Fibroblast of lung (primary cell): ENCODE measurements at regions not wholly inside any gene's neighbourhood (a gene's known extent, or its start where the extent isn't known, plus 50 kb on each side); places are given as distances from the start of the nearest gene placed in this dataset.

Source experiments
- DNase-seq, 2 donors: peaks; one replicate each; pipeline versions ENCODE4 v3.0.0 to v3.0.0-alpha.2; 2010; ENCODE audit warnings: low read depth in 2 of 2
- H2AFZ ChIP-seq: 2 replicates; pipeline ENCODE4 v1.5.1; 2012; ENCODE audit warnings: low read length, control low read depth, inconsistent platforms
- H3K27ac ChIP-seq: 2 replicates; pipeline ENCODE4 v1.5.1; 2011; ENCODE audit warnings: low read length, control low read depth; ENCODE audit not compliant: insufficient read depth
- H3K27me3 ChIP-seq: 2 replicates; pipeline ENCODE4 v1.5.1; 2011; ENCODE audit warnings: mild to moderate bottlenecking, low read length; ENCODE audit not compliant: control insufficient read depth, insufficient read depth
- H3K36me3 ChIP-seq: 2 replicates; pipeline ENCODE4 v1.5.1; 2011; ENCODE audit warnings: low read length; ENCODE audit not compliant: control insufficient read depth, insufficient read depth
- H3K4me1 ChIP-seq: 2 replicates; pipeline ENCODE4 v1.5.1; 2011; ENCODE audit warnings: low read length; ENCODE audit not compliant: control insufficient read depth, insufficient read depth; ENCODE audit errors: extremely low read depth
- H3K4me2 ChIP-seq: 2 replicates; pipeline ENCODE4 v1.5.1; 2011; ENCODE audit warnings: low read length, control low read depth; ENCODE audit not compliant: insufficient read depth; ENCODE audit errors: extremely low read depth
- H3K4me3 ChIP-seq, 4 experiments: fragments of 200-600 bp in 1 of 4; sonication (generic) in 1 of 4; replicated peaks in 1 of 4; 2 replicates each; pipeline ENCODE4 v1.5.1; 2011 to 2016; ENCODE audit warnings: low read length in 4 of 4, low read depth in 3 of 4, mild to moderate bottlenecking in 3 of 4, control low read depth in 2 of 4, inconsistent platforms in 1 of 4, mixed read lengths in 1 of 4; ENCODE audit not compliant: insufficient read depth in 1 of 4; ENCODE audit errors: control extremely low read depth in 1 of 4
- H3K79me2 ChIP-seq: 2 replicates; pipeline ENCODE4 v1.5.1; 2012; ENCODE audit warnings: mild to moderate bottlenecking, low read length, inconsistent platforms; ENCODE audit not compliant: control insufficient read depth, insufficient read depth
- H3K9ac ChIP-seq: 2 replicates; pipeline ENCODE4 v1.5.1; 2011; ENCODE audit warnings: mild to moderate bottlenecking, low read length, control low read depth; ENCODE audit not compliant: insufficient read depth
- H3K9me3 ChIP-seq: 2 replicates; pipeline ENCODE4 v1.5.1; 2012; ENCODE audit warnings: low read depth, low read length; ENCODE audit not compliant: control insufficient read depth, insufficient read depth
- H4K20me1 ChIP-seq: 2 replicates; pipeline ENCODE4 v1.5.1; 2011; ENCODE audit warnings: low read length; ENCODE audit not compliant: control insufficient read depth, insufficient read depth; ENCODE audit errors: extremely low read depth
- EZH2 ChIP-seq: IDR thresholded peaks from 2 replicates; pipeline ENCODE4 v1.5.1; 2012; ENCODE audit warnings: low read length, control low read depth, mild to moderate bottlenecking; ENCODE audit errors: missing control alignments
- TF ChIP-seq, protein P1 (sequence below), 2 donors: IDR thresholded peaks in 1 of 2; conservative IDR thresholded peaks in 1 of 2; 1 replicate in 1 of 2; 2 replicates in 1 of 2; pipeline ENCODE4 v1.5.1; 2011 to 2012; ENCODE audit warnings: low read length in 2 of 2, control low read depth in 1 of 2, inconsistent platforms in 1 of 2, low read depth in 1 of 2, mild to moderate bottlenecking in 1 of 2

- DNase-seq, result no peak
- Histone ChIP-seq H3K27me3 (no peaks in the 10 kb centered on the region), H3K4me1 (no peaks in the 10 kb centered on the region), H4K20me1 (no peaks in the 10 kb centered on the region), H3K27ac (no peak overlapping the region), H3K4me3 (no peak overlapping the region), H2AFZ (no peak overlapping the region), H3K9me3 (no peaks in the 10 kb centered on the region), H3K79me2 (no peaks in the 10 kb centered on the region), H3K9ac (no peak overlapping the region), H3K36me3 (no peaks in the 10 kb centered on the region), H3K4me2 (no peak overlapping the region)
- TF ChIP-seq EZH2, result no peak
- TF ChIP-seq, protein P1, sequence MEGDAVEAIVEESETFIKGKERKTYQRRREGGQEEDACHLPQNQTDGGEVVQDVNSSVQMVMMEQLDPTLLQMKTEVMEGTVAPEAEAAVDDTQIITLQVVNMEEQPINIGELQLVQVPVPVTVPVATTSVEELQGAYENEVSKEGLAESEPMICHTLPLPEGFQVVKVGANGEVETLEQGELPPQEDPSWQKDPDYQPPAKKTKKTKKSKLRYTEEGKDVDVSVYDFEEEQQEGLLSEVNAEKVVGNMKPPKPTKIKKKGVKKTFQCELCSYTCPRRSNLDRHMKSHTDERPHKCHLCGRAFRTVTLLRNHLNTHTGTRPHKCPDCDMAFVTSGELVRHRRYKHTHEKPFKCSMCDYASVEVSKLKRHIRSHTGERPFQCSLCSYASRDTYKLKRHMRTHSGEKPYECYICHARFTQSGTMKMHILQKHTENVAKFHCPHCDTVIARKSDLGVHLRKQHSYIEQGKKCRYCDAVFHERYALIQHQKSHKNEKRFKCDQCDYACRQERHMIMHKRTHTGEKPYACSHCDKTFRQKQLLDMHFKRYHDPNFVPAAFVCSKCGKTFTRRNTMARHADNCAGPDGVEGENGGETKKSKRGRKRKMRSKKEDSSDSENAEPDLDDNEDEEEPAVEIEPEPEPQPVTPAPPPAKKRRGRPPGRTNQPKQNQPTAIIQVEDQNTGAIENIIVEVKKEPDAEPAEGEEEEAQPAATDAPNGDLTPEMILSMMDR (conservative IDR thresholded peaks at IDR 0.05 in 1 of 2, IDR thresholded peaks at IDR 0.05 in 1 of 2; ENCODE audit: low read depth in 1 of 2, low read length in 2 of 2), result no peak
Measured at GRCh38 chr5:3709068-3709716, 113.6 kb downstream of the IRX1 start.

- H3K9me3 ChIP-seq, result no peaks in the 10 kb centered on the region
- H3K79me2 ChIP-seq, result no peaks in the 10 kb centered on the region
- TF ChIP-seq EZH2, result no peak
- TF ChIP-seq, protein P1 (conservative IDR thresholded peaks at IDR 0.05 in 1 of 2, IDR thresholded peaks at IDR 0.05 in 1 of 2; ENCODE audit: low read depth in 1 of 2, low read length in 2 of 2), result no peak
- H3K4me2 ChIP-seq, result no peak overlapping the region
- H3K9ac ChIP-seq, result no peak overlapping the region
- no peak overlapping the region for H3K4me3 ChIP-seq
- H3K36me3 ChIP-seq, result no peaks in the 10 kb centered on the region
- H3K27ac ChIP-seq, result no peak overlapping the region
- no peak overlapping the region for H2AFZ ChIP-seq
- H4K20me1 ChIP-seq, result no peaks in the 10 kb centered on the region
- no peak for DNase-seq
- H3K4me1 ChIP-seq, result no peaks in the 10 kb centered on the region
- H3K27me3 ChIP-seq, result no peaks in the 10 kb centered on the region
Measured at GRCh38 chr5:3709717-3710348, 114.2 kb downstream of the IRX1 start.

DNA sequence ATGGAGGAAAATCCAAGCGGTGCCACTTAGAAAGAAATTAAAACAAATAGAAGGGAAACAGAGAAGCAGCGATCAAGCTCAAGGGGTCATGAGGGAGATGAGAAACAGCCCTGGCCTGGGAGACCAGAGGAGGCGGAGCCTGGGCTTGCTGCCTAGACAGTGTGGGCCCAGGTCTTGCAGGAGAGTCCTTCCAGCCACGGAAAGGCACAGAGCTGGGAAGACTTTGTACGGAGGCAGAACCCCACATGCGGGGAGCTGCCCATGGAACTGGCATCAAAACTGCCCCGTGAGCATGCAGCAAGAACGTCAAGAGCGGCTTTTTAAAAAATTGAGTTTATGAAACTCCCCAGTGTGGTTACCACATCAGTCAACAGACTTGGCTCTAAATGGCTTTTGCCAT lies 119.4 kb downstream of the IRX1 start:
- Histone ChIP-seq H3K9ac (no peak overlapping the region), H3K27me3 (no peaks in the 10 kb centered on the region), H4K20me1 (no peaks in the 10 kb centered on the region), H3K4me2 (no peak overlapping the region), H2AFZ (no peak overlapping the region), H3K9me3 (no peaks in the 10 kb centered on the region), H3K79me2 (no peaks in the 10 kb centered on the region), H3K36me3 (no peaks in the 10 kb centered on the region), H3K27ac (no peak overlapping the region), H3K4me1 (no peaks in the 10 kb centered on the region), H3K4me3 (no peak overlapping the region)
- no peak for TF ChIP-seq EZH2
- TF ChIP-seq, protein P1 (conservative IDR thresholded peaks at IDR 0.05 in 1 of 2, IDR thresholded peaks at IDR 0.05 in 1 of 2; ENCODE audit: low read depth in 1 of 2, low read length in 2 of 2), result no peak
- DNase-seq, result no peak
